K562 (cell line): ENCODE measurements at regions not wholly inside any gene's neighbourhood (a gene's known extent, or its start where the extent isn't known, plus 50 kb on each side); places are given as distances from the start of the nearest gene placed in this dataset.

ENCODE experiments used
- ATAC-seq: fragments of 200-7000 bp; cut with Tn5 transposase; 3 replicates; pipeline ENCODE4 v1.9.1; 2020; ENCODE audit warnings: moderate library complexity
- BruUV-seq: library from RNA; stranded (reverse); fragments of 400-500 nt; replicated peaks from 2 replicates; lab custom pipeline; 2021; lab: Mats Ljungman, UMichigan
- CTCF ChIA-PET: fragments of 300-600 bp; formaldehyde crosslinking; extraction: SDS; loops from one replicate; lab custom pipeline; 2021; ENCODE audit warnings: low intra/inter-chr PET ratio; lab: Yijun Ruan, JAX
- POLR2A ChIA-PET: fragments of 300-600, 350-650 bp; sonication (Branson Sonifier 250); formaldehyde crosslinking; extraction: SDS; loops from one replicate; lab custom pipeline; 2021; ENCODE audit warnings: antibody characterized with exemption, inconsistent platforms; lab: Yijun Ruan, JAX
- DNase-seq, 4 experiments: peaks; one replicate each; pipeline versions ENCODE4 v3.0.0 to v3.0.0-alpha.2; 2011 to 2018; ENCODE audit warnings: low spot score in 3 of 4, mixed read lengths in 3 of 4; ENCODE audit errors: extremely low read depth in 1 of 4
- FAIRE-seq: peaks from 2 replicates; lab custom pipeline; 2011; peaks lifted over from hg19 to GRCh38; lab: Jason Lieb, UNC
- H2AFZ ChIP-seq: 2 replicates; pipeline ENCODE4 v1.6.0; 2011; ENCODE audit warnings: low read depth, low read length, control low read depth, inconsistent platforms
- H3K27ac ChIP-seq: fragments of 200-600 bp; 3 replicates; pipeline ENCODE4 v1.8.0; 2011; ENCODE audit warnings: low read depth, mild to moderate bottlenecking, control low read depth, inconsistent platforms, low read length, moderate library complexity, mixed read lengths; ENCODE audit errors: extremely low read depth
- H3K27me3 ChIP-seq, 2 experiments: fragments of 300-600 bp in 1 of 2; 2 replicates in 1 of 2; 3 replicates in 1 of 2; pipeline versions ENCODE4 v1.6.0 to v1.8.0; 2011; ENCODE audit warnings: inconsistent platforms in 2 of 2, low read length in 2 of 2, mild to moderate bottlenecking in 1 of 2, mixed read lengths in 1 of 2, moderate library complexity in 1 of 2; ENCODE audit not compliant: control insufficient read depth in 2 of 2, insufficient read depth in 2 of 2
- H3K36me3 ChIP-seq: fragments of 300-600 bp; 3 replicates; pipeline ENCODE4 v1.8.0; 2011; ENCODE audit warnings: mild to moderate bottlenecking, low read length, inconsistent platforms; ENCODE audit not compliant: control insufficient read depth, insufficient read depth
- H3K4me1 ChIP-seq, 2 experiments: fragments of 200-600 bp in 1 of 2; replicated peaks in 1 of 2; 2 replicates in 1 of 2; 3 replicates in 1 of 2; pipeline versions ENCODE4 v1.5.1 to v1.8.0; 2011; ENCODE audit warnings: inconsistent platforms in 2 of 2, low read length in 2 of 2, mild to moderate bottlenecking in 1 of 2, mixed read lengths in 1 of 2, moderate library complexity in 1 of 2; ENCODE audit not compliant: control insufficient read depth in 2 of 2, insufficient read depth in 2 of 2
- H3K4me2 ChIP-seq: 2 replicates; pipeline ENCODE4 v1.6.1; 2011; ENCODE audit warnings: low read length, control low read depth, inconsistent platforms, mixed read lengths; ENCODE audit not compliant: insufficient read depth
- H3K4me3 ChIP-seq: fragments of 200-600 bp; sonication (generic), shearing (Covaris generic); 2 replicates; pipeline ENCODE4 v1.5.1; 2016; ENCODE audit warnings: control low read depth, inconsistent platforms
- H3K79me2 ChIP-seq: fragments of 200-600 bp; 3 replicates; pipeline ENCODE4 v1.8.0; 2011; ENCODE audit warnings: low read length, inconsistent platforms; ENCODE audit not compliant: control insufficient read depth, insufficient read depth
- H3K9ac ChIP-seq, 2 experiments: 2 replicates each; pipeline versions ENCODE4 v1.6.0 to v1.6.1; 2011; ENCODE audit warnings: low read depth in 2 of 2, low read length in 2 of 2, control low read depth in 1 of 2, inconsistent platforms in 1 of 2, mild to moderate bottlenecking in 1 of 2, mixed read lengths in 1 of 2; ENCODE audit not compliant: insufficient read depth in 1 of 2
- H3K9me1 ChIP-seq: one replicate; pipeline ENCODE4 v1.6.0; 2011; ENCODE audit warnings: inconsistent platforms, mild to moderate bottlenecking, low read length, moderate library complexity; ENCODE audit not compliant: control insufficient read depth, insufficient read depth
- H3K9me3 ChIP-seq: replicated peaks from 2 replicates; pipeline ENCODE4 v1.5.1; 2011; ENCODE audit warnings: low read depth, low read length, inconsistent platforms; ENCODE audit not compliant: control insufficient read depth, insufficient read depth
- H4K20me1 ChIP-seq: replicated peaks from 2 replicates; pipeline ENCODE4 v1.6.1; 2011; ENCODE audit warnings: low read length, inconsistent platforms, mixed read lengths; ENCODE audit not compliant: control insufficient read depth, insufficient read depth
- CBX3 ChIP-seq, 2 experiments: IDR thresholded peaks; 1 replicate in 1 of 2; 2 replicates in 1 of 2; pipeline ENCODE4 v1.6.1; 2012; ENCODE audit warnings: inconsistent platforms in 2 of 2, low read length in 2 of 2, borderline replicate concordance in 1 of 2, control low read depth in 1 of 2
- CBX5 ChIP-seq: IDR thresholded peaks from 2 replicates; pipeline ENCODE4 v1.6.1; 2014; ENCODE audit warnings: low read depth, borderline replicate concordance
- PTTG1 ChIP-seq: fragments of 450-650 bp; IDR thresholded peaks from 2 replicates; pipeline ENCODE4 v1.6.1; 2016; ENCODE audit warnings: low read depth, mild to moderate bottlenecking, missing genetic modification characterization, missing compliant biosample characterization
- TRIM24 ChIP-seq, 2 experiments: fragments of 450-650 bp; IDR thresholded peaks; 2 replicates each; pipeline ENCODE4 v1.6.1; 2016
- TRIM28 ChIP-seq: fragments of 450-650 bp; IDR thresholded peaks from 2 replicates; pipeline ENCODE4 v1.6.1; 2017
- ZNF561 ChIP-seq: fragments of 450-650 bp; formaldehyde crosslinking; conservative IDR thresholded peaks from 2 replicates; pipeline ENCODE4 v1.4.0; 2020; ENCODE audit warnings: mild to moderate bottlenecking, moderate library complexity
- ZNF778 ChIP-seq: fragments of 450-650 bp; formaldehyde crosslinking; IDR thresholded peaks from 2 replicates; pipeline ENCODE4 v1.4.0; 2020; ENCODE audit warnings: mild to moderate bottlenecking, moderate library complexity
- WGBS: fragments of 100-300 bp; shearing (Covaris generic); methylation state at CpG from one replicate; pipeline ENCODE4 v1.1.6; 2016; ENCODE audit warnings: low coverage, mixed read lengths; ENCODE audit not compliant: insufficient coverage; ENCODE audit errors: missing lambda C conversion rate; 5-methylcytosine and 5-hydroxymethylcytosine counted together
- in situ Hi-C: fragments of 300-500 bp; cut with MboI; formaldehyde crosslinking; loops from 4 replicates; pipeline ENCODE4 v1.15.0; 2018; ENCODE audit warnings: inconsistent platforms, mixed read lengths
- intact Hi-C: fragments of 100-400 bp; cut with micrococcal nuclease; formaldehyde crosslinking; loops from 2 replicates; pipeline ENCODE4 v1.14.2; 2022
- TF ChIP-seq, protein P1 (sequence below): fragments of 450-650 bp; IDR thresholded peaks from 2 replicates; pipeline ENCODE4 v1.6.1; 2018; ENCODE audit warnings: mild to moderate bottlenecking, low read depth; ENCODE audit not compliant: partially characterized antibody

DNA sequence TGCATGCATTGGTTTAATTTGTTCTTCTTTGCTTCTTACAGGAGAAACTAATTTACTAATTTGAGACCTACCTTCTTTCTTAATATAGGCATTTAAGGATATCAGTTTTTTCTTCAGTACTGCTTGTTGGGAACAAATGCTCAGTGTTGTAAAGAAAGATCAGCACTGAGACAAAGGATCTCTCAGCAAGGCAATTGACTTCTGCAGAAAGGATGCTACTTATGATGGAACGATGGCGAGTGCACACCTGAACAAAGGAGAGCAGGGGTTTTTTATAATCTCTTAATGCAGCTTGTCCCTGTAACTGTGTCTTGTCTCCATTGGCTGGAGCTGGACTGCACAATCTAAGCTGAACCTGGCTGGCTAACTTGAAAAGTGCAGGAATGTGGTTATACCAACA lies 64.2 kb downstream of the RPP21 start:
- CTCF ChIA-PET = no interaction called here
- intact Hi-C loops = no loop called here
- ATAC-seq = no peak
- no peak overlapping the region for H3K4me3 ChIP-seq
- TF ChIP-seq, protein P1, sequence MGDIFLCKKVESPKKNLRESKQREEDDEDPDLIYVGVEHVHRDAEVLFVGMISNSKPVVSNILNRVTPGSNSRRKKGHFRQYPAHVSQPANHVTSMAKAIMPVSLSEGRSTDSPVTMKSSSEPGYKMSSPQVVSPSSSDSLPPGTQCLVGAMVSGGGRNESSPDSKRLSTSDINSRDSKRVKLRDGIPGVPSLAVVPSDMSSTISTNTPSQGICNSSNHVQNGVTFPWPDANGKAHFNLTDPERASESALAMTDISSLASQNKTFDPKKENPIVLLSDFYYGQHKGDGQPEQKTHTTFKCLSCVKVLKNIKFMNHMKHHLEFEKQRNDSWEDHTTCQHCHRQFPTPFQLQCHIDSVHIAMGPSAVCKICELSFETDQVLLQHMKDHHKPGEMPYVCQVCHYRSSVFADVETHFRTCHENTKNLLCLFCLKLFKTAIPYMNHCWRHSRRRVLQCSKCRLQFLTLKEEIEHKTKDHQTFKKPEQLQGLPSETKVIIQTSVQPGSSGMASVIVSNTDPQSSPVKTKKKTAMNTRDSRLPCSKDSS = peak; percentile 88
- TF ChIP-seq TRIM28 (0 out of 2 replicates have a peak, but pooled peaks have one; percentile 68), CBX5 (peak; percentile 87; the same call in 1 of the 2 replicates), ZNF778 (CRISPR knock-in tag) (no peak), TRIM24 (IDR thresholded peaks at IDR 0.05) (peak in 1 of 2 experiments; percentile 33; a peak in 1 of 4 replicates), CBX3 (IDR thresholded peaks at IDR 0.05; ENCODE audit: borderline replicate concordance in 1 of 2, low read length in 2 of 2) (peak in 1 of 2 experiments; percentile 96; a peak in 2 of 3 replicates), ZNF561 (0 out of 2 replicates have a peak, but pooled peaks have one; percentile 70), PTTG1 (tag) (no peak)
- TF ChIP-seq, all 486 proteins: peak for 6
- no peaks in the 10 kb centered on the region for H3K9me1 ChIP-seq
- 0% methylated on average over 2 of the region's 2 CpGs for WGBS
- no peaks in the 10 kb centered on the region for H3K36me3 ChIP-seq
- no peaks in the 10 kb centered on the region for H3K4me1 ChIP-seq
- H4K20me1 ChIP-seq = no peaks in the 10 kb centered on the region
- FAIRE-seq (no peak), DNase-seq (no peak)
- in situ Hi-C loops = no loop called here
- BruUV-seq = no TSS peak
- H3K27ac ChIP-seq = no peak overlapping the region
- H3K79me2 ChIP-seq = no peaks in the 10 kb centered on the region
- no peak overlapping the region for H3K4me2 ChIP-seq
- POLR2A ChIA-PET = no interaction called here
- H3K9me3 ChIP-seq = no peaks in the 10 kb centered on the region; the same call in 1 of the 2 replicates
- no peak overlapping the region for H3K9ac ChIP-seq
- peaks cover 13 to 21% of the 10 kb centered on the region in 2 experiments; a peak in 4 of 5 replicates for H3K27me3 ChIP-seq
- no peak overlapping the region for H2AFZ ChIP-seq
